Liver (tissue), 8 donors: ENCODE measurements at regions not wholly inside any gene's neighbourhood (a gene's known extent, or its start where the extent isn't known, plus 50 kb on each side); places are given as distances from the start of the nearest gene placed in this dataset.

Source experiments
- DNase-seq: peaks from one replicate; pipeline ENCODE4 v3.0.0-alpha.2; 2017; ENCODE audit warnings: low spot score
- H3K27ac ChIP-seq, 2 donors: one replicate each; pipeline ENCODE4 v1.7.0; 2013; ENCODE audit warnings: inconsistent platforms in 2 of 2, low read length in 2 of 2, control low read depth in 1 of 2, low read depth in 1 of 2, mild to moderate bottlenecking in 1 of 2
- H3K27me3 ChIP-seq, 4 donors: one replicate each; pipeline versions ENCODE4 v1.6.1 to v1.7.0; 2013; ENCODE audit warnings: low read length in 3 of 4, inconsistent platforms in 1 of 4, mild to moderate bottlenecking in 1 of 4, moderate library complexity in 1 of 4; ENCODE audit not compliant: control insufficient read depth in 4 of 4, insufficient read depth in 4 of 4
- H3K36me3 ChIP-seq, 4 donors: one replicate each; pipeline versions ENCODE4 v1.6.1 to v1.7.0; 2013; ENCODE audit warnings: low read length in 3 of 4, mild to moderate bottlenecking in 3 of 4, low read depth in 1 of 4, moderate library complexity in 1 of 4; ENCODE audit not compliant: control insufficient read depth in 4 of 4, insufficient read depth in 3 of 4
- H3K4me1 ChIP-seq, 4 donors: one replicate each; pipeline versions ENCODE4 v1.6.1 to v1.7.0; 2013; ENCODE audit warnings: low read length in 3 of 4, mild to moderate bottlenecking in 3 of 4, moderate library complexity in 1 of 4; ENCODE audit not compliant: control insufficient read depth in 4 of 4, insufficient read depth in 4 of 4
- H3K4me3 ChIP-seq, 3 donors: one replicate each; pipeline versions ENCODE4 v1.6.1 to v1.7.0; 2013; ENCODE audit warnings: low read length in 3 of 3, control low read depth in 1 of 3, low read depth in 1 of 3, mild to moderate bottlenecking in 1 of 3
- H3K9ac ChIP-seq, 2 donors: one replicate each; pipeline ENCODE4 v1.7.0; 2013; ENCODE audit warnings: low read length in 2 of 2, mild to moderate bottlenecking in 2 of 2, moderate library complexity in 2 of 2, control low read depth in 1 of 2, low read depth in 1 of 2
- H3K9me3 ChIP-seq, 4 donors: one replicate each; pipeline versions ENCODE4 v1.6.1 to v1.7.0; 2013; ENCODE audit warnings: low read length in 3 of 4; ENCODE audit not compliant: control insufficient read depth in 4 of 4
- EGR1 ChIP-seq, 2 donors: IDR thresholded peaks; 2 replicates each; pipeline ENCODE4 v1.6.1; 2016 to 2018; ENCODE audit warnings: antibody characterized with exemption in 2 of 2, low read depth in 2 of 2
- FOXA1 ChIP-seq: IDR thresholded peaks from 2 replicates; pipeline ENCODE4 v1.6.1; 2016; ENCODE audit warnings: antibody characterized with exemption
- FOXA2 ChIP-seq: IDR thresholded peaks from 2 replicates; pipeline ENCODE4 v1.6.1; 2016; ENCODE audit warnings: antibody characterized with exemption
- GABPA ChIP-seq, 2 donors: IDR thresholded peaks in 1 of 2; conservative IDR thresholded peaks in 1 of 2; 2 replicates each; pipeline ENCODE4 v1.6.1; 2016; ENCODE audit warnings: antibody characterized with exemption in 2 of 2, mild to moderate bottlenecking in 1 of 2, moderate library complexity in 1 of 2
- HNF4A ChIP-seq, 2 donors: conservative IDR thresholded peaks; 2 replicates each; pipeline ENCODE4 v1.6.1; 2016; ENCODE audit warnings: antibody characterized with exemption in 2 of 2, mild to moderate bottlenecking in 2 of 2
- HNF4G ChIP-seq: IDR thresholded peaks from 2 replicates; pipeline ENCODE4 v1.6.1; 2016; ENCODE audit warnings: antibody characterized with exemption
- JUND ChIP-seq, 2 donors: IDR thresholded peaks; 2 replicates each; pipeline ENCODE4 v1.6.1; 2016; ENCODE audit warnings: antibody characterized with exemption in 2 of 2
- NR2F2 ChIP-seq: IDR thresholded peaks from 2 replicates; pipeline ENCODE4 v1.6.1; 2016; ENCODE audit warnings: antibody characterized with exemption
- RAD21 ChIP-seq, 2 donors: IDR thresholded peaks; 2 replicates each; pipeline ENCODE4 v1.6.1; 2016; ENCODE audit warnings: antibody characterized with exemption in 2 of 2, mild to moderate bottlenecking in 2 of 2
- RXRA ChIP-seq, 2 donors: IDR thresholded peaks; 2 replicates each; pipeline ENCODE4 v1.6.1; 2017 to 2018; ENCODE audit warnings: antibody characterized with exemption in 2 of 2, mild to moderate bottlenecking in 1 of 2
- SP1 ChIP-seq: IDR thresholded peaks from 2 replicates; pipeline ENCODE4 v1.6.1; 2018; ENCODE audit warnings: antibody characterized with exemption, mild to moderate bottlenecking
- TAF1 ChIP-seq: conservative IDR thresholded peaks from 2 replicates; pipeline ENCODE4 v1.6.1; 2016; ENCODE audit warnings: antibody characterized with exemption, mild to moderate bottlenecking
- YY1 ChIP-seq: IDR thresholded peaks from 2 replicates; pipeline ENCODE4 v1.6.1; 2016; ENCODE audit warnings: antibody characterized with exemption, mild to moderate bottlenecking
- WGBS: extraction: QIAGEN DNeasy Blood & Tissue Kit; methylation state at CpG from one replicate; pipeline ENCODE4 v1.1.7; 2013; 5-methylcytosine and 5-hydroxymethylcytosine counted together
- TF ChIP-seq, protein P1 (sequence below): fragments of 150-350 bp; IDR thresholded peaks from 2 replicates; pipeline ENCODE4 v1.5.1; 2017; ENCODE audit warnings: improper control_type of control experiment, low read depth, low read length; ENCODE audit not compliant: missing input control
- TF ChIP-seq, protein P2 (sequence below): IDR thresholded peaks from 2 replicates; pipeline ENCODE4 v1.6.1; 2016; ENCODE audit warnings: antibody characterized with exemption, mild to moderate bottlenecking
- TF ChIP-seq, protein P3 (sequence below): IDR thresholded peaks from 2 replicates; pipeline ENCODE4 v1.6.1; 2016; ENCODE audit warnings: antibody characterized with exemption
- donor health status: healthy.
- donor health status: healthy.
- donor health status: healthy.
- donor health status: healthy.
- donor health status: healthy.

DNA sequence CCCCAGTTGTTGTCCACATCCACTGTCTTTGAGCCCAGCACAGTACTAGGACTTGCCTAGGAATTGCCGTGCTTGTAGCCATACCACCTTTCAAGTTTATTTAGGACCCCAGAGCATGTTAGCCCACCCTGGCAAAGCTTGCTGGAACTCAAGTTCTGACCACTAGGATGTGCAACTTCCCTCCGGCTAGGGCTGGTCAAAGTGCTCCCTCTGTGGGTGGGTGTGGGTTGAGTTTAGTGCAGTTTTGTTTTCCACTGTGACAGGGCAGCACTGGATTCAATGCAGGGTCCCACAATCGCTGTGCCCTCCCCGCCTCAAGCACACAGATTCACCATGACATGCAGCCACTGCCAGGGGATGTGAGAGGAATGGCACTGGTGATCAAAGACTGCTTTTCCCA, 96.0 kb downstream of the RASGEF1B start:
- no peak for TF ChIP-seq FOXA1
- TF ChIP-seq EGR1 (IDR thresholded peaks at IDR 0.05; ENCODE audit: low read depth in 2 of 2), result no peak
- TF ChIP-seq, protein P1, sequence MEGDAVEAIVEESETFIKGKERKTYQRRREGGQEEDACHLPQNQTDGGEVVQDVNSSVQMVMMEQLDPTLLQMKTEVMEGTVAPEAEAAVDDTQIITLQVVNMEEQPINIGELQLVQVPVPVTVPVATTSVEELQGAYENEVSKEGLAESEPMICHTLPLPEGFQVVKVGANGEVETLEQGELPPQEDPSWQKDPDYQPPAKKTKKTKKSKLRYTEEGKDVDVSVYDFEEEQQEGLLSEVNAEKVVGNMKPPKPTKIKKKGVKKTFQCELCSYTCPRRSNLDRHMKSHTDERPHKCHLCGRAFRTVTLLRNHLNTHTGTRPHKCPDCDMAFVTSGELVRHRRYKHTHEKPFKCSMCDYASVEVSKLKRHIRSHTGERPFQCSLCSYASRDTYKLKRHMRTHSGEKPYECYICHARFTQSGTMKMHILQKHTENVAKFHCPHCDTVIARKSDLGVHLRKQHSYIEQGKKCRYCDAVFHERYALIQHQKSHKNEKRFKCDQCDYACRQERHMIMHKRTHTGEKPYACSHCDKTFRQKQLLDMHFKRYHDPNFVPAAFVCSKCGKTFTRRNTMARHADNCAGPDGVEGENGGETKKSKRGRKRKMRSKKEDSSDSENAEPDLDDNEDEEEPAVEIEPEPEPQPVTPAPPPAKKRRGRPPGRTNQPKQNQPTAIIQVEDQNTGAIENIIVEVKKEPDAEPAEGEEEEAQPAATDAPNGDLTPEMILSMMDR, result no peak
- TF ChIP-seq RAD21 (IDR thresholded peaks at IDR 0.05), result no peak
- no peak for TF ChIP-seq HNF4A (conservative IDR thresholded peaks at IDR 0.05)
- TF ChIP-seq GABPA (IDR thresholded peaks at IDR 0.05 in 1 of 2, conservative IDR thresholded peaks at IDR 0.05 in 1 of 2), result no peak
- no peak for TF ChIP-seq SP1
- TF ChIP-seq RXRA (IDR thresholded peaks at IDR 0.05), result no peak
- no peak for TF ChIP-seq TAF1
- TF ChIP-seq YY1, result no peak
- TF ChIP-seq HNF4G, result no peak
- Histone ChIP-seq H3K4me3 (no peak overlapping the region), H3K27me3 (no peaks in the 10 kb centered on the region), H3K9ac (no peak overlapping the region), H3K27ac (no peak overlapping the region), H3K9me3 (no peaks in the 10 kb centered on the region), H3K36me3 (no peaks in the 10 kb centered on the region), H3K4me1 (no peaks in the 10 kb centered on the region)
- 91% methylated on average over 4 of the region's 4 CpGs for WGBS
- DNase-seq, result no peak

DNA sequence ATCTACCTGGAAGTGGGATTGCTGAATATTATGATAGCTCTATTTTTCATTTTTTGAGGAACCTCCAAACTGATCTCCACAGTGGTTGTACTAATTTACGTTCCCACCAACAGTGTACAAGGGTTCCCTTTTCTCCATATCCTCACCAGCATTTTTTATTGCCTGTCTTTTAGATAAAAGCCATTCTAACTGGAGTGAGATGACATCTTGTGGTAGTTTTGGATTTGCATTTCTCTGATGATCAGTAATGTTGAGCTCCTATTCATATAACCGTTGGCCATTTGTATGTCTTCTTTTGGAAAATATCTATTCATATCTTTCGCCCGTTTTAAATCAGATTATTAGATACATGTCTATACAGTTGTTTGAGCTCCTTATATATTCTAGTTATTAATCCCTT, 101.8 kb downstream of the RASGEF1B start:
- no peak overlapping the region for H3K27ac ChIP-seq
- no peak overlapping the region for H3K4me3 ChIP-seq
- DNase-seq, result no peak
- no peak overlapping the region for H3K9ac ChIP-seq
- H3K36me3 ChIP-seq, result no peaks in the 10 kb centered on the region
- no peaks in the 10 kb centered on the region for H3K4me1 ChIP-seq
- H3K27me3 ChIP-seq, result no peaks in the 10 kb centered on the region
- H3K9me3 ChIP-seq, result no peaks in the 10 kb centered on the region
- 84% methylated on average over 4 of the region's 4 CpGs for WGBS
- TF ChIP-seq RXRA (IDR thresholded peaks at IDR 0.05) (no peak), HNF4G (no peak), NR2F2 (no peak), EGR1 (IDR thresholded peaks at IDR 0.05; ENCODE audit: low read depth in 2 of 2) (no peak), RAD21 (IDR thresholded peaks at IDR 0.05) (no peak), SP1 (no peak), JUND (IDR thresholded peaks at IDR 0.05) (no peak), HNF4A (conservative IDR thresholded peaks at IDR 0.05) (no peak), GABPA (IDR thresholded peaks at IDR 0.05 in 1 of 2, conservative IDR thresholded peaks at IDR 0.05 in 1 of 2) (no peak), TAF1 (no peak)
- TF ChIP-seq, protein P2, sequence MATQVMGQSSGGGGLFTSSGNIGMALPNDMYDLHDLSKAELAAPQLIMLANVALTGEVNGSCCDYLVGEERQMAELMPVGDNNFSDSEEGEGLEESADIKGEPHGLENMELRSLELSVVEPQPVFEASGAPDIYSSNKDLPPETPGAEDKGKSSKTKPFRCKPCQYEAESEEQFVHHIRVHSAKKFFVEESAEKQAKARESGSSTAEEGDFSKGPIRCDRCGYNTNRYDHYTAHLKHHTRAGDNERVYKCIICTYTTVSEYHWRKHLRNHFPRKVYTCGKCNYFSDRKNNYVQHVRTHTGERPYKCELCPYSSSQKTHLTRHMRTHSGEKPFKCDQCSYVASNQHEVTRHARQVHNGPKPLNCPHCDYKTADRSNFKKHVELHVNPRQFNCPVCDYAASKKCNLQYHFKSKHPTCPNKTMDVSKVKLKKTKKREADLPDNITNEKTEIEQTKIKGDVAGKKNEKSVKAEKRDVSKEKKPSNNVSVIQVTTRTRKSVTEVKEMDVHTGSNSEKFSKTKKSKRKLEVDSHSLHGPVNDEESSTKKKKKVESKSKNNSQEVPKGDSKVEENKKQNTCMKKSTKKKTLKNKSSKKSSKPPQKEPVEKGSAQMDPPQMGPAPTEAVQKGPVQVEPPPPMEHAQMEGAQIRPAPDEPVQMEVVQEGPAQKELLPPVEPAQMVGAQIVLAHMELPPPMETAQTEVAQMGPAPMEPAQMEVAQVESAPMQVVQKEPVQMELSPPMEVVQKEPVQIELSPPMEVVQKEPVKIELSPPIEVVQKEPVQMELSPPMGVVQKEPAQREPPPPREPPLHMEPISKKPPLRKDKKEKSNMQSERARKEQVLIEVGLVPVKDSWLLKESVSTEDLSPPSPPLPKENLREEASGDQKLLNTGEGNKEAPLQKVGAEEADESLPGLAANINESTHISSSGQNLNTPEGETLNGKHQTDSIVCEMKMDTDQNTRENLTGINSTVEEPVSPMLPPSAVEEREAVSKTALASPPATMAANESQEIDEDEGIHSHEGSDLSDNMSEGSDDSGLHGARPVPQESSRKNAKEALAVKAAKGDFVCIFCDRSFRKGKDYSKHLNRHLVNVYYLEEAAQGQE, result no peak

DNA sequence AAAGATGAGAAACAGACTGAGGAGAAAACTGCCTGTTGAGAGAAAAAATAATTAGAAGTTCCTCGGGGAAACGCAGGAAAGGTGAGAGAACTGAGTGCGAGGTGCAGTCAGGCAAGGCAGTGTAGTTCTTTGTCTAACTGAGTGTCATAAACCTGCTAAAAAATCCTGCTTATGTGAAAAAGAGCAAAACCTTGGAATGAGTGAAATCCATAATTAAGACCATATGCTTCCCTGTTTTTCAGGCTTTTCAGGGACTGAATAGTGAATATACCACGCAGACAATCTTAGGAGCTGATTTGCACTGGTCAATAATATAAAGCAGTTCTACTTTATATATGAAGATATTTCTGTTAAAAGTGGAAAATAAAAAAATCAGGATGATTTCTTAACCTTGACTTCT, 104.9 kb downstream of the RASGEF1B start:
- H3K4me1 ChIP-seq, result no peaks in the 10 kb centered on the region
- no peak overlapping the region for H3K27ac ChIP-seq
- H3K9me3 ChIP-seq, result no peaks in the 10 kb centered on the region
- WGBS, result 94% methylated on average over 4 of the region's 4 CpGs
- no peak overlapping the region for H3K9ac ChIP-seq
- no peaks in the 10 kb centered on the region for H3K36me3 ChIP-seq
- TF ChIP-seq HNF4A (conservative IDR thresholded peaks at IDR 0.05), result no peak
- TF ChIP-seq FOXA2, result no peak
- TF ChIP-seq, protein P3, sequence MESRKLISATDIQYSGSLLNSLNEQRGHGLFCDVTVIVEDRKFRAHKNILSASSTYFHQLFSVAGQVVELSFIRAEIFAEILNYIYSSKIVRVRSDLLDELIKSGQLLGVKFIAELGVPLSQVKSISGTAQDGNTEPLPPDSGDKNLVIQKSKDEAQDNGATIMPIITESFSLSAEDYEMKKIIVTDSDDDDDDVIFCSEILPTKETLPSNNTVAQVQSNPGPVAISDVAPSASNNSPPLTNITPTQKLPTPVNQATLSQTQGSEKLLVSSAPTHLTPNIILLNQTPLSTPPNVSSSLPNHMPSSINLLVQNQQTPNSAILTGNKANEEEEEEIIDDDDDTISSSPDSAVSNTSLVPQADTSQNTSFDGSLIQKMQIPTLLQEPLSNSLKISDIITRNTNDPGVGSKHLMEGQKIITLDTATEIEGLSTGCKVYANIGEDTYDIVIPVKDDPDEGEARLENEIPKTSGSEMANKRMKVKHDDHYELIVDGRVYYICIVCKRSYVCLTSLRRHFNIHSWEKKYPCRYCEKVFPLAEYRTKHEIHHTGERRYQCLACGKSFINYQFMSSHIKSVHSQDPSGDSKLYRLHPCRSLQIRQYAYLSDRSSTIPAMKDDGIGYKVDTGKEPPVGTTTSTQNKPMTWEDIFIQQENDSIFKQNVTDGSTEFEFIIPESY, result no peak
- TF ChIP-seq, protein P2, result no peak
- TF ChIP-seq RXRA (IDR thresholded peaks at IDR 0.05), result no peak
- H3K4me3 ChIP-seq, result no peak overlapping the region
- no peak for DNase-seq
- no peaks in the 10 kb centered on the region for H3K27me3 ChIP-seq
